ENCODE measurements at regions not wholly inside any gene's neighbourhood (a gene's known extent, or its start where the extent isn't known, plus 50 kb on each side); places are given as distances from the start of the nearest gene placed in this dataset.

DNA sequence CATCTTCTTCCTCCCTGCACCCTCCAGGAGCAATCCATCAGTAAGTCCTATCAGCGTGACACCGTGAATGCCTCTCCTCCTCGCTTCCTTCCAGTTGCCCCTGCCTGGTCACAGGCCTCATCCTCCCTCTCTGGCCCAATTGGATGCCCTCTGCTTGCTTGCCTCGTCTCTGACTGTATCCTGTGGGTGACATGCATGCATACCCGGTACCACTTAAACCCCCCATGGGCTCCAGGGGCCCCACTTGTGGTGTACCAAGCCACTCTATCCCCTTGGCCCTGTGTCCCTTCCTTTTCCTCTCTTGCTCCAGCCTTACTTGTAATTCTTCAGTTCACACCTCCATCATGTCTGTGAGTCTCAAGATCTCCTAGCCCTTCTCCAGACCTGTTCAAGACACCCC is 106.0 kb upstream of the RTL1 start:
- no peak overlapping the region for H2AFZ ChIP-seq (ENCODE audit: low read length, unreplicated experiment)
- H3K4me1 ChIP-seq (ENCODE audit: control insufficient read depth, insufficient read depth, low read length, unreplicated experiment), result peaks cover 3% of the 10 kb centered on the region
- H3K4me3 ChIP-seq (ENCODE audit: low read depth, low read length), result no peak overlapping the region
- H3K79me2 ChIP-seq (ENCODE audit: control insufficient read depth, insufficient read depth, low read length, unreplicated experiment), result no peaks in the 10 kb centered on the region
- H3K27me3 ChIP-seq (ENCODE audit: insufficient read depth, low read length), result no peaks in the 10 kb centered on the region
- no peak overlapping the region for H3K27ac ChIP-seq (ENCODE audit: low read depth, low read length)
- H3K36me3 ChIP-seq (ENCODE audit: insufficient read depth, low read length), result peaks cover 25% of the 10 kb centered on the region

DNA sequence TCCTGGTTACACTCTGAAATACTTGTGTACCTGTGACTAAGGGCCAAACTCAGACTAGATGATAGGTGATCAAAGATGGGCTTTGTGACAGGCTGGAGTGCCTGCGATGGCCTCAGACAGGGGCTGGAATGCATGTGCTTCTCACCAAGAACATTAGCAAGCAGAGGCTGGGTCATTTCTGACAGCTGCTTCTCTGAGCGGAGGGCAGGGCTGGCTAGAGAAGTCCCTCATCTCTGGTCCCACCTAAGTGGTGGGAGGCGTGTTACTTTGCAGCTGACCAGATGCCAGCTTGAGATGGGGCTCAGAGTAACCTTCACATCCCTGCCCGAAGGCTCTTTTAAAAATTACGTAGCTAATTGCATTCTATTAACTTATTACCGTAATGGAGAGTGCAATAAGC is 106.8 kb upstream of the RTL1 start:
- no peak overlapping the region for H3K4me3 ChIP-seq (ENCODE audit: low read depth, low read length)
- H3K79me2 ChIP-seq (ENCODE audit: control insufficient read depth, insufficient read depth, low read length, unreplicated experiment), result no peaks in the 10 kb centered on the region
- H2AFZ ChIP-seq (ENCODE audit: low read length, unreplicated experiment), result no peak overlapping the region
- no peak overlapping the region for H3K27ac ChIP-seq (ENCODE audit: low read depth, low read length)
- peaks cover 25% of the 10 kb centered on the region for H3K36me3 ChIP-seq (ENCODE audit: insufficient read depth, low read length)
- H3K4me1 ChIP-seq (ENCODE audit: control insufficient read depth, insufficient read depth, low read length, unreplicated experiment), result no peaks in the 10 kb centered on the region
- H3K27me3 ChIP-seq (ENCODE audit: insufficient read depth, low read length), result no peaks in the 10 kb centered on the region

DNA sequence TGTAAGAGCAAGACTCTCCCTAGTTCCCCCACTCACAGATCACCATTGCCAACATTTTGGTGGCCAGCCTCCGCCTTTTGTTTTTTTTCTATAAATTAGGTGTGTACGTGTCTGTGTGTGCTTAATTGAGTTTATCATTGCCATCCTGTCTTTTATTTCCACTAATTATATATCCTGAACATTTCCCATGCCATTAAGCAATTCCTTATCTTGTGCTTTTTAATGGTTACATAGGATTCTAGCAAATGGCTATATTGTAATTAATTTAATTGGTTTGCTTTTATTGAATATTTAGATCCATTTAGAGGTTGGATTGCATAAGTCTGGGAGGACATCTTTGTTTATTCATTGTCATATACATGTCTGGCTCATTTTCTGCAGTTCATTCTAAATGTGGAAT is 107.3 kb upstream of the RTL1 start:
- H3K4me3 ChIP-seq (ENCODE audit: low read depth, low read length), result no peak overlapping the region
- no peaks in the 10 kb centered on the region for H3K79me2 ChIP-seq (ENCODE audit: control insufficient read depth, insufficient read depth, low read length, unreplicated experiment)
- peaks cover 25% of the 10 kb centered on the region for H3K36me3 ChIP-seq (ENCODE audit: insufficient read depth, low read length)
- H3K4me1 ChIP-seq (ENCODE audit: control insufficient read depth, insufficient read depth, low read length, unreplicated experiment), result no peaks in the 10 kb centered on the region
- no peaks in the 10 kb centered on the region for H3K27me3 ChIP-seq (ENCODE audit: insufficient read depth, low read length)
- no peak overlapping the region for H2AFZ ChIP-seq (ENCODE audit: low read length, unreplicated experiment)
- no peak overlapping the region for H3K27ac ChIP-seq (ENCODE audit: low read depth, low read length)

DNA sequence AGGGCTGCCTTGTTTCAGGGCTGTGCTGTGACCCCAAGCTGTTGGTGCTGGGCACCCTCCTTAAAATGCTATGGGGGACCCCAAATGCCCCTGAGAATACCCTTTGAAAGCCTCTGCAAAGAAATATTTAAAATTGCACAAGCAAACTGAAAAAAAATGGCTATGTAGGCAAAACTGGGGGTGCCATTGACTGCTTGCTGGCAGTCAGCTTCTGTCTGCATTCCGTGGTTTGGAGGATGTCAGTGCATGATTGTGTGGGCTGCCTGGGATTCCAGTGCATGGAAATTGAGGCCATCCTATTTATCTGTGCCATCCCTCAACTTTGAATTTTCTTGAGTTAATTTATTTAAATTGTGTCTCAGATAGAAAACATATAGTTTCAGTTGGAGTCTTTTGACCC is 113.7 kb upstream of the RTL1 start:
- Histone ChIP-seq H3K79me2 (ENCODE audit: control insufficient read depth, insufficient read depth, low read length, unreplicated experiment) (peaks cover 5% of the 10 kb centered on the region), H3K4me1 (ENCODE audit: control insufficient read depth, insufficient read depth, low read length, unreplicated experiment) (no peaks in the 10 kb centered on the region), H3K36me3 (ENCODE audit: insufficient read depth, low read length) (peaks cover 3% of the 10 kb centered on the region), H3K27me3 (ENCODE audit: insufficient read depth, low read length) (no peaks in the 10 kb centered on the region), H3K4me3 (ENCODE audit: low read depth, low read length) (no peak overlapping the region), H3K27ac (ENCODE audit: low read depth, low read length) (no peak overlapping the region), H2AFZ (ENCODE audit: low read length, unreplicated experiment) (no peak overlapping the region)

DNA sequence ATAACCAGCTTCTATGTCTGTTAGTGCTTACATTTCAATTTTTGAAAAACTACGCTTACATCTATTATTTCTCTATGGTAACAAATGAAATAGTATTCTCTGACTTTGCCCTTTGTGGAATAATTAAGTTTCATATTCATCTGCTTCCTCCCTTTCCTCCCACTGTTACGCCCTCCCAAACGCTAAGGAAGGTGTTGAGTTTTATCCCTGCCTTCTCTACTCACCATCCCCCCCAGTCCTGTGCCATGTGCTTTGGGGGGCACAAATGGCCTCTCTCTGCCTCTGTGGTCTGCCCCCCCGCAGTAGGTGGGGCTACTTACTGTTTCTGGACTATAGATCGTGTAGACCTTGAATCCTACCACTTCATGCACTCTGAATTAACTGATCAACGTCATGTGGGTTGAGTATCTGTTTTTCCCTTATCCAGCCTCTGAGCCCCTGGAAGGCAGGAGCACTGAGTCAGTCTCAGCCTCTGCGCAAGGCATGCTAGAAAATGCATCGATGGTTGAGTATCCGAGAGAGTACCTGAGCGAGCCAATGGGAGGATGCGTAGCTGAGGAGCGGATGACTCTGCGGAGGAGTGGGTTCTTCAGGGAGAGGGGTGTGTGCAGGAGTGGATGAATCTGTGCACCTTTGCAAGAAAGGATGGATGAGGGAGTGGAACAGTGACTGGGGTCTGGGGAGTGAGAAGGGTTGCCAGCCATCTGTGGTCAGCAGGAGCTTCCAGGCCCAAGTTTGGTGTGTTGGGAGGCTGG is 114.5 kb upstream of the RTL1 start:
- Histone ChIP-seq H3K4me1 (ENCODE audit: control insufficient read depth, insufficient read depth, low read length, unreplicated experiment) (no peaks in the 10 kb centered on the region), H3K4me3 (ENCODE audit: low read depth, low read length) (no peak overlapping the region), H3K36me3 (ENCODE audit: insufficient read depth, low read length) (peaks cover 3% of the 10 kb centered on the region; the same call in 1 of the 2 replicates), H2AFZ (ENCODE audit: low read length, unreplicated experiment) (no peak overlapping the region), H3K79me2 (ENCODE audit: control insufficient read depth, insufficient read depth, low read length, unreplicated experiment) (peaks cover 5% of the 10 kb centered on the region), H3K27ac (ENCODE audit: low read depth, low read length) (no peak overlapping the region), H3K27me3 (ENCODE audit: insufficient read depth, low read length) (no peaks in the 10 kb centered on the region)

DNA sequence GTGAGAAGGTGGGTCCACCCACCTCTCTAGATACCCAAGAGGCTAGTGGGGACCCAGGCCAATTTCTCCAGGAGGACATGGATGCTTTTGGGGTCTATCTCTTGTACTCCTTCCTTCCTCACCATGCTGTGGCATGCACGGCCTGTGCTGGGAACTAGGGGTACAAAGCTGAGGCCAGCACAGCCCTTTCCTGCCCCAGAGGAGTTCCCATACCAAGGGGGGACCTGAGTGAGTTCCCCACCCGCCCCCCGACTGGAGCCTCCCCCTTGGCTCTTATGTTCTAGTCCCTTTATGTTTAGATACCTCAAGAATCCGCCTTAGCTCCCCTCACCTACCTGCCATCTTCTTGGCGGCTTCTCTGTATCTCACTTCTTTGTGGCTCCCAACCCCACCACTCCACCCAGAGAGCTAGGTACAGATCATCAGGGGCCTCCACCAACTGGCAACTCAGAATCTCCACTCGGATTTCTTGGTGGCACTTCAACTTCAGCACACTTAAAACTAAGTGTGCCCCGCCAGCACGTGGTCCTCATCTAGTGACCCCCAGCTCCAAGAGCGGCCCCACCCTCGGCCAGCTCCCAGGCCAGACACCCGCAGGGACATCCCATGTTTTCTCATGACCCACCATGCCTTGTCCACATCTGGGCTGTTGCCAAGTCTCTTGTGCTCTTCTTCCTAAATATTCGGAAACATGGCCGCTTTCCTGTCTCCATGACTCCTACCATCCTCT is 115.2 kb upstream of the RTL1 start:
- Histone ChIP-seq H3K27me3 (ENCODE audit: insufficient read depth, low read length) (no peaks in the 10 kb centered on the region), H3K4me1 (ENCODE audit: control insufficient read depth, insufficient read depth, low read length, unreplicated experiment) (no peaks in the 10 kb centered on the region), H2AFZ (ENCODE audit: low read length, unreplicated experiment) (no peak overlapping the region), H3K36me3 (ENCODE audit: insufficient read depth, low read length) (peaks cover 3% of the 10 kb centered on the region; the same call in 1 of the 2 replicates), H3K4me3 (ENCODE audit: low read depth, low read length) (no peak overlapping the region), H3K27ac (ENCODE audit: low read depth, low read length) (no peak overlapping the region), H3K79me2 (ENCODE audit: control insufficient read depth, insufficient read depth, low read length, unreplicated experiment) (peaks cover 5% of the 10 kb centered on the region)

DNA sequence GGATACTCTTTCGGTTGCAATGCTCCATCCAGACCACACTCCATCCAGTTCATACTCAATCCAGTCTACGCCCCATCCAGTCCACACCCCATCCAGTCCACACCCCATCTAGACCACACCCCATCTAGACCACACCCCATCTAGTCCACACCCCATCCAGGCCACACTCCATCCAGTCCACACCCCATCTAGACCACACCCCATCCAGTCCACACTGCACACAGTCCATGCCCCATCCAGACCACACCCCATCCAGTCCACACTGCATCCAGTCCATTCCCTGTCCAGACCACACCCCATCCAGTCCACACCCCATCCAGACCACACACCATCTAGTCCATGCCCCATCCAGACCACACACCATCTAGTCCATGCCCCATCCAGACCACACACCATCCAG is 116.0 kb upstream of the RTL1 start:
- peaks cover 4% of the 10 kb centered on the region; the same call in 1 of the 2 replicates for H3K36me3 ChIP-seq (ENCODE audit: insufficient read depth, low read length)

DNA sequence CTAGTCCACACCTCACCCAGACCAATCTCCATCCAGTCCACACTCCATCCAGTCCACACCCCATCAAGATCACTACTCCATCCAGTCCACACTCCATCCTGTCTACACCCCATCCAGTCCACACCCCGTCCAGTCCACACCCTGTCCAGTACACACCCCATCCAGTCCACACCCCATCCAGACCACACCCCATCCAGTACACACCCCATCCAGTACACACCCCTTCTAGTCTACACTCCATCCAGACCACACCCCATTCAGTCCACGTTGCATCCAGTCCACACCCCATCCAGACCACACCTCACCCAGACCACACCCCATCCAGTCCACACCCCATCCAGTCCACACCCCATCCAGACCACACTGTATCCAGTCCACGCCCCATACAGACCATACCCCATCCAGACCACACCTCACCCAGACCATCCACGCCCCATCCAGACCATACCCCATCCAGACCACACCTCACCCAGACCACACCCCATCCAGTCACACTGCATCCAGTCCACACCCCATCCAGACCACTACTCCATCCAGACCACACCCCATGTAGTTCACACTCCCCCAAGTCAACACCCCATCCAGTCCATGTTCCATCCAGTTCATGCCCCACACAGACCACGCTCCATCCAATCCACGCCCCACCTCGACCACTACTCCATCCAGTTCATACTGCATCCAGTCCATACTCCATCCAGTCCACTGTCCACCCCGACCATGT is 116.6 kb upstream of the RTL1 start:
- Histone ChIP-seq H3K4me1 (ENCODE audit: control insufficient read depth, insufficient read depth, low read length, unreplicated experiment) (no peaks in the 10 kb centered on the region), H3K27ac (ENCODE audit: low read depth, low read length) (no peak overlapping the region), H2AFZ (ENCODE audit: low read length, unreplicated experiment) (no peak overlapping the region), H3K4me3 (ENCODE audit: low read depth, low read length) (no peak overlapping the region), H3K79me2 (ENCODE audit: control insufficient read depth, insufficient read depth, low read length, unreplicated experiment) (peaks cover 5% of the 10 kb centered on the region), H3K36me3 (ENCODE audit: insufficient read depth, low read length) (peaks cover 7% of the 10 kb centered on the region; the same call in 1 of the 2 replicates), H3K27me3 (ENCODE audit: insufficient read depth, low read length) (no peaks in the 10 kb centered on the region)

More for the DNA sequence above, 116.0 kb upstream of the RTL1 start:
- Histone ChIP-seq H3K4me3 (ENCODE audit: low read depth, low read length) (no peak overlapping the region), H3K27me3 (ENCODE audit: insufficient read depth, low read length) (no peaks in the 10 kb centered on the region), H3K27ac (ENCODE audit: low read depth, low read length) (no peak overlapping the region), H3K4me1 (ENCODE audit: control insufficient read depth, insufficient read depth, low read length, unreplicated experiment) (no peaks in the 10 kb centered on the region), H3K79me2 (ENCODE audit: control insufficient read depth, insufficient read depth, low read length, unreplicated experiment) (peaks cover 5% of the 10 kb centered on the region), H2AFZ (ENCODE audit: low read length, unreplicated experiment) (no peak overlapping the region)

DNA sequence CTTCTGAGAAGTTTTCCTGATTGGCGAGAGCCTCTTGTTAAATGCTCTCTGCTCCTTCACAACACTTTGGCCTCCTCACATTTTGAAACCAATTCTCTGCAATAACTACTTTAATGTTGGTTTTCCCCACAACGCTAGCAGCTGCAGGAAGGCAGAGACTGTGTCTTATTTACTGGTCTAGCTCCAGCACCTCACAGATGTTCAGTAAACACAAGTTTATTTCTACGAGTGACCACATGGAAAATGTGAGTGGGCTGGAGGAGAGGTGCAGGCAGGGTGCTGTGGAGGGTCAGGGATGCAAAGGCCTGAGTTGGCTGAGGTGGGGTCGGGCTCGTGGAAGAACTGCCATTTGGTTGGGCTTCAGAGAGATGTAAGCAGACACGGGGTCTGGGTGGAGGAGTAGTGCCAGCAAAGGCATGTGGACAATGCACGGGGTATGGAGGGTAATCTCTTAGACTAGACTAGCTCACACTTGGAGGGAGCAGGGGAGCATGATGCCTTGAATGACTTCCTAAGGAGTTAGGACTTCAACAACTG is 117.4 kb upstream of the RTL1 start:
- Histone ChIP-seq H3K4me1 (ENCODE audit: control insufficient read depth, insufficient read depth, low read length, unreplicated experiment) (no peaks in the 10 kb centered on the region), H2AFZ (ENCODE audit: low read length, unreplicated experiment) (no peak overlapping the region), H3K4me3 (ENCODE audit: low read depth, low read length) (no peak overlapping the region), H3K27me3 (ENCODE audit: insufficient read depth, low read length) (no peaks in the 10 kb centered on the region), H3K27ac (ENCODE audit: low read depth, low read length) (no peak overlapping the region), H3K79me2 (ENCODE audit: control insufficient read depth, insufficient read depth, low read length, unreplicated experiment) (peaks cover 5% of the 10 kb centered on the region), H3K36me3 (ENCODE audit: insufficient read depth, low read length) (peaks cover 7% of the 10 kb centered on the region; the same call in 1 of the 2 replicates)

DNA sequence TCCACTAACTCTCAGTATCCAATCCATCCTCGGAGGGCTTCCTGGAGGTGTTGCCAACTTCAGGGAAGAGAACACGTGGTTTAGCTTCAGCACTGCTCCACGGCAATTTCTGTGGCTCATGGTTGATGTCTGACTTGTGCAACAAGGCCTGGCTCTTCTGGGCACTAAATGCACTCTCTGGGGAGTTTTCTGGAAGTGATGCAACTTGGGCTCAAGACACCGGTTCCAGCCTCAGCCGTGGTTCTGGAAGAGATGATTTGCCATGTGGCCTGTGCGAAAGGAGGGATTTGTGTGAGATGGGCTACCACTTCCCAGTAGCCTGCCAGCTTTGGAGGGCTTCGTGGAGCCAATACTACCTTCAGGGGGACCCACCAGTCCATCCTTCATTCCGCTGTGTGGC is 118.6 kb upstream of the RTL1 start:
- Histone ChIP-seq H3K79me2 (ENCODE audit: control insufficient read depth, insufficient read depth, low read length, unreplicated experiment) (peaks cover 5% of the 10 kb centered on the region), H2AFZ (ENCODE audit: low read length, unreplicated experiment) (no peak overlapping the region), H3K4me1 (ENCODE audit: control insufficient read depth, insufficient read depth, low read length, unreplicated experiment) (no peaks in the 10 kb centered on the region), H3K27me3 (ENCODE audit: insufficient read depth, low read length) (no peaks in the 10 kb centered on the region), H3K36me3 (ENCODE audit: insufficient read depth, low read length) (peaks cover 7% of the 10 kb centered on the region; the same call in 1 of the 2 replicates), H3K4me3 (ENCODE audit: low read depth, low read length) (no peak overlapping the region), H3K27ac (ENCODE audit: low read depth, low read length) (no peak overlapping the region)
